A549 (cell line): ENCODE measurements at regions not wholly inside any gene's neighbourhood (a gene's known extent, or its start where the extent isn't known, plus 50 kb on each side); places are given as distances from the start of the nearest gene placed in this dataset.

Source experiments
- ATAC-seq, 2 experiments: fragments of 200-7000 bp in 1 of 2; fragments of >200 bp in 1 of 2; cut with Nextera tagmentation in 1 of 2; cut with Tn5 transposase in 1 of 2; 3 replicates each; pipeline versions ENCODE4 v1.8.0 to v1.9.1; 2018 to 2020; ENCODE audit warnings: mild to moderate bottlenecking in 1 of 2, moderate library complexity in 1 of 2
- CTCF ChIA-PET: fragments of 300-600 bp; sonication (Branson Sonifier 250); formaldehyde crosslinking; extraction: SDS; loops from one replicate; lab custom pipeline; 2021; ENCODE audit warnings: antibody characterized with exemption, inconsistent platforms; lab: Yijun Ruan, JAX
- POLR2A ChIA-PET: fragments of 350-600 bp; formaldehyde crosslinking; extraction: SDS; loops from one replicate; lab custom pipeline; 2021; ENCODE audit warnings: antibody characterized with exemption, inconsistent platforms; lab: Yijun Ruan, JAX
- DNase-seq, 2 experiments: peaks; one replicate each; pipeline versions ENCODE4 v3.0.0 to v3.0.0-alpha.2; 2011 to 2016; ENCODE audit warnings: low read depth in 1 of 2, low spot score in 1 of 2
- FAIRE-seq: peaks from 2 replicates; lab custom pipeline; 2011; peaks lifted over from hg19 to GRCh38; lab: Jason Lieb, UNC
- H3K27ac ChIP-seq, 2 experiments: fragments of >200 bp; sonication (Bioruptor Twin); formaldehyde crosslinking; 3 replicates each; pipeline ENCODE4 v1.5.1; 2016 to 2017
- H3K4me1 ChIP-seq: fragments of >200 bp; sonication (Bioruptor Twin); formaldehyde crosslinking; 3 replicates; pipeline ENCODE4 v1.6.1; 2016
- H3K4me2 ChIP-seq: fragments of >200 bp; sonication (Bioruptor Twin); formaldehyde crosslinking; 3 replicates; pipeline ENCODE4 v1.6.1; 2016
- H3K4me3 ChIP-seq: fragments of >200 bp; sonication (Bioruptor Twin); formaldehyde crosslinking; 3 replicates; pipeline ENCODE4 v1.5.1; 2016
- H3K9me3 ChIP-seq: fragments of >200 bp; sonication (Bioruptor Twin); formaldehyde crosslinking; 3 replicates; pipeline ENCODE4 v1.6.1; 2016
- BHLHE40 ChIP-seq: IDR thresholded peaks from 2 replicates; pipeline ENCODE4 v1.6.1; 2012; ENCODE audit warnings: low read depth, low read length, inconsistent platforms
- CBX8 ChIP-seq: fragments of 200-600 bp; sonication (generic); IDR thresholded peaks from 2 replicates; pipeline ENCODE4 v1.6.1; 2016
- CEBPB ChIP-seq, 2 experiments: fragments of >200 bp in 1 of 2; sonication (Bioruptor Twin) in 1 of 2; formaldehyde crosslinking in 1 of 2; IDR thresholded peaks; 2 replicates each; pipeline ENCODE4 v1.6.1; 2012 to 2016
- CHD2 ChIP-seq: fragments of 150-350 bp; IDR thresholded peaks from 2 replicates; pipeline ENCODE4 v1.6.1; 2014; ENCODE audit warnings: low read length; ENCODE audit not compliant: partially characterized antibody
- CHD4 ChIP-seq: fragments of 200-600 bp; sonication (generic); IDR thresholded peaks from 2 replicates; pipeline ENCODE4 v1.6.1; 2016; ENCODE audit warnings: antibody characterized with exemption, mild to moderate bottlenecking, borderline replicate concordance
- EHF ChIP-seq: fragments of 250-450 bp; sonication (Bioruptor Pico); IDR thresholded peaks from 2 replicates; pipeline ENCODE4 v1.5.0; 2020; ENCODE audit warnings: mild to moderate bottlenecking
- EHMT2 ChIP-seq: fragments of 200-600 bp; sonication (generic); IDR thresholded peaks from 2 replicates; pipeline ENCODE4 v1.6.1; 2016; ENCODE audit warnings: antibody characterized with exemption, low read depth, mild to moderate bottlenecking, moderate library complexity
- ESRRA ChIP-seq: fragments of 150-350 bp; IDR thresholded peaks from 2 replicates; pipeline ENCODE4 v1.6.1; 2014; ENCODE audit warnings: mild to moderate bottlenecking, low read length, borderline replicate concordance
- FOSL2 ChIP-seq, 2 experiments: fragments of 450-650 bp in 1 of 2; fragments of >200 bp in 1 of 2; sonication (Bioruptor Twin) in 1 of 2; formaldehyde crosslinking; IDR thresholded peaks; 2 replicates each; pipeline versions ENCODE4 v1.5.0 to v1.6.1; 2016 to 2020; ENCODE audit warnings: mild to moderate bottlenecking in 1 of 2, moderate library complexity in 1 of 2
- GATA3 ChIP-seq: IDR thresholded peaks from 2 replicates; pipeline ENCODE4 v1.6.1; 2012; ENCODE audit warnings: borderline replicate concordance
- HDAC2 ChIP-seq: fragments of 200-600 bp; sonication (generic); IDR thresholded peaks from 2 replicates; pipeline ENCODE4 v1.6.1; 2016
- HEYL ChIP-seq: fragments of 250-450 bp; sonication (Bioruptor Pico); IDR thresholded peaks from 2 replicates; pipeline ENCODE4 v1.8.0; 2021; ENCODE audit warnings: mild to moderate bottlenecking, moderate library complexity
- HOXA7 ChIP-seq: fragments of 250-450 bp; sonication (Bioruptor Pico); IDR thresholded peaks from 2 replicates; pipeline ENCODE4 v1.5.0; 2020; ENCODE audit warnings: mild to moderate bottlenecking, moderate library complexity
- HOXB5 ChIP-seq: fragments of 250-450 bp; sonication (Bioruptor Pico); IDR thresholded peaks from 2 replicates; pipeline ENCODE4 v1.5.0; 2020; ENCODE audit warnings: mild to moderate bottlenecking, moderate library complexity
- JUNB ChIP-seq: fragments of >200 bp; sonication (Bioruptor Twin); formaldehyde crosslinking; IDR thresholded peaks from 2 replicates; pipeline ENCODE4 v1.6.1; 2016
- KDM1A ChIP-seq: fragments of 200-600 bp; sonication (generic); IDR thresholded peaks from 2 replicates; pipeline ENCODE4 v1.6.1; 2016; ENCODE audit warnings: low read depth, mild to moderate bottlenecking
- KDM5A ChIP-seq: fragments of 200-600 bp; sonication (generic); IDR thresholded peaks from 2 replicates; pipeline ENCODE4 v1.6.1; 2016; ENCODE audit warnings: antibody characterized with exemption, mild to moderate bottlenecking
- MAFK ChIP-seq: fragments of 450-650 bp; IDR thresholded peaks from 2 replicates; pipeline ENCODE4 v1.6.1; 2014; ENCODE audit not compliant: partially characterized antibody
- MAZ ChIP-seq: fragments of 150-350 bp; IDR thresholded peaks from 2 replicates; pipeline ENCODE4 v1.6.1; 2014; ENCODE audit warnings: antibody characterized with exemption, low read depth, low read length, borderline replicate concordance
- NFE2L2 ChIP-seq: fragments of 150-350 bp; conservative IDR thresholded peaks from 2 replicates; pipeline ENCODE4 v1.6.1; 2014; ENCODE audit warnings: low read length
- NPAS2 ChIP-seq: fragments of 250-450 bp; sonication (Bioruptor Pico); IDR thresholded peaks from 2 replicates; pipeline ENCODE4 v1.8.0; 2022; ENCODE audit warnings: mild to moderate bottlenecking, moderate library complexity, borderline replicate concordance
- NR3C1 ChIP-seq: fragments of >200 bp; sonication (Bioruptor Twin); formaldehyde crosslinking; IDR thresholded peaks from 3 replicates; pipeline ENCODE4 v1.6.1; 2017
- PHF8 ChIP-seq: fragments of 200-600 bp; sonication (generic); IDR thresholded peaks from 2 replicates; pipeline ENCODE4 v1.6.1; 2016; ENCODE audit warnings: low read depth, mild to moderate bottlenecking, antibody characterized with exemption, moderate library complexity, borderline replicate concordance
- RARB ChIP-seq: fragments of 250-450 bp; sonication (Bioruptor Pico); IDR thresholded peaks from 2 replicates; pipeline ENCODE4 v1.8.0; 2021; ENCODE audit warnings: mild to moderate bottlenecking, moderate library complexity
- RCOR1 ChIP-seq: fragments of 150-350 bp; IDR thresholded peaks from 2 replicates; pipeline ENCODE4 v1.6.1; 2014; ENCODE audit warnings: antibody characterized with exemption, low read length, low read depth
- SMC3 ChIP-seq: fragments of >200 bp; sonication (Bioruptor Twin); formaldehyde crosslinking; IDR thresholded peaks from 3 replicates; pipeline ENCODE4 v1.6.1; 2018; ENCODE audit warnings: inconsistent platforms
- SREBF2 ChIP-seq: fragments of 450-650 bp; IDR thresholded peaks from 2 replicates; pipeline ENCODE4 v1.6.1; 2014; ENCODE audit warnings: mild to moderate bottlenecking, moderate library complexity
- TFCP2L1 ChIP-seq: fragments of 250-450 bp; sonication (Bioruptor Pico); IDR thresholded peaks from 2 replicates; pipeline ENCODE4 v1.5.0; 2021; ENCODE audit warnings: mild to moderate bottlenecking
- ZFP36 ChIP-seq: fragments of 450-650 bp; IDR thresholded peaks from 2 replicates; pipeline ENCODE4 v1.6.1; 2014; ENCODE audit warnings: borderline replicate concordance; ENCODE audit not compliant: partially characterized antibody
- ZSCAN20 ChIP-seq: fragments of 250-450 bp; sonication (Bioruptor Pico); IDR thresholded peaks from 2 replicates; pipeline ENCODE4 v1.8.0; 2022; ENCODE audit warnings: mild to moderate bottlenecking, moderate library complexity
- WGBS: methylation state at CpG from one replicate; pipeline ENCODE4 v1.1.6; 2017; ENCODE audit errors: missing lambda C conversion rate; 5-methylcytosine and 5-hydroxymethylcytosine counted together
- TF ChIP-seq, protein P1 (sequence below): fragments of 150-350 bp; IDR thresholded peaks from 2 replicates; pipeline ENCODE4 v1.6.1; 2014; ENCODE audit warnings: low read depth, mild to moderate bottlenecking, low read length
- TF ChIP-seq, protein P2 (sequence below): IDR thresholded peaks from 2 replicates; pipeline ENCODE4 v1.6.1; 2012
- TF ChIP-seq, protein P3 (sequence below): IDR thresholded peaks from 2 replicates; pipeline ENCODE4 v1.6.1; 2012; ENCODE audit warnings: low read depth, borderline replicate concordance
- TF ChIP-seq, protein P4 (sequence below): fragments of >200 bp; sonication (Bioruptor Twin); formaldehyde crosslinking; IDR thresholded peaks from 3 replicates; pipeline ENCODE4 v1.5.1; 2016
- TF ChIP-seq, protein P5 (sequence below): fragments of 200-600 bp; sonication (generic); IDR thresholded peaks from 2 replicates; pipeline ENCODE4 v1.6.1; 2016; ENCODE audit warnings: antibody characterized with exemption, mild to moderate bottlenecking, moderate library complexity

DNA sequence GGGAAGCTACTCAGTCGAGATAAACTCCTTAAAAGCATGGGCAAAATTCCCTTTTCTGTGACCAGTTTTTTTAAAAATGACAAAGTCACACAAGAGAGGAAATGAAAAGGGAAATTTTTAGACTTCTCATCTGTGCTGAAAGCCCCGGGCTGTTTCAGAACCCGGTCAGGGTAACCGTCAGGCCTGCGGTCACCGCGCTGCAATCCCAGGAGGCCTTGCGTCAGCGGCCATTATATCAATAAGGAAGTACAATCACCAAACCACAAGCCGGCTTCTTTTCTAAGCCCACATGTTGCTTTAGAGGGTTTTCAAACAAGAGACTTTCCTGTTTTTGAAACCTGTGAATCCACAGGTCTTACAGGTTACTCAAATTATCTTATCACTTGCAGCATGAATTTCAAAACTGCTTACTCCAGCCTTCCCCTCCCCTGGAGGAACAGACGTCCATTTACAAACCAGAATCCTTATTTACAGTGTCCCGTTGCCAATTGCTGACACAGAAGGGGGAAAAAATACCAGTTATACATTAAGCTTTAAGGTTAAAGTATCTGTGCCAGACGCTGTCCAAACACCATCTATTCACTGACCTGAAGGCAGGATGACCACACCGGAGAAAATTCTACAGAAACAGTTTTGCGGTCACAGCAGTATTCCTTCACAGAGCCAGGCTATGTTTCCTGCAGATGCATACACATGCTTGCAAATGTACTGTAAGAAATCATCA, 165.3 kb downstream of the TOMM20 start:
- peaks cover 80% of the 10 kb centered on the region for H3K4me1 ChIP-seq
- peak overlapping the region; percentile 93 to 96 for H3K27ac ChIP-seq
- ChIA-PET POLR2A (interaction anchor here (0.7 to 4.6 kb wide), 13 partner anchors 12 to 366 kb away, joined by 3 to 66 read pairs (median 6); partner anchors contain the start of gene IRF2BP2), CTCF (interaction anchor here (0.6 to 2.1 kb wide), 13 partner anchors 11 to 468 kb away, joined by 3 to 13 read pairs (median 4); no protein-coding TSS in a partner anchor)
- FAIRE-seq, result no peak
- DNase-seq, result peak; percentile 69 to 92
- WGBS, result 1% methylated on average over 15 of the region's 15 CpGs
- ATAC-seq, result peak; percentile 36 to 52; a peak in 4 of 6 replicates
- H3K4me2 ChIP-seq, result peak overlapping the region; percentile 70
- no peak overlapping the region for H3K4me3 ChIP-seq
- no peaks in the 10 kb centered on the region for H3K9me3 ChIP-seq
- TF ChIP-seq GATA3 (peak; percentile 85), RCOR1 (no peak), MAZ (no peak), NR3C1 (no peak), CBX8 (no peak), KDM1A (no peak), CEBPB (IDR thresholded peaks at IDR 0.05) (peak; percentile 58 to 65), JUNB (peak; percentile 81), HOXA7 (CRISPR knock-in tag) (peak; percentile 84; the same call in 1 of the 2 replicates), ZFP36 (no peak), FOSL2 (IDR thresholded peaks at IDR 0.05) (no peak), FOSL2 (CRISPR knock-in tag; IDR thresholded peaks at IDR 0.05) (peak; percentile 69), ZSCAN20 (peak; percentile 96), NPAS2 (CRISPR knock-in tag) (no peak), SREBF2 (no peak), KDM5A (no peak), ESRRA (no peak), SMC3 (no peak; the same call in 2 of the 3 replicates), CHD4 (no peak), EHMT2 (no peak), RARB (CRISPR knock-in tag) (no peak; the same call in 1 of the 2 replicates), CHD2 (no peak), HEYL (CRISPR knock-in tag) (peak; percentile 97), PHF8 (no peak), MAFK (peak; percentile 80), EHF (CRISPR knock-in tag) (peak; percentile 99), NFE2L2 (peak; percentile 32; the same call in 1 of the 2 replicates), BHLHE40 (no peak), HDAC2 (no peak), HOXB5 (CRISPR knock-in tag) (peak; percentile 90), TFCP2L1 (CRISPR knock-in tag) (peak; percentile 9; the same call in 1 of the 2 replicates)
- TF ChIP-seq, protein P1, sequence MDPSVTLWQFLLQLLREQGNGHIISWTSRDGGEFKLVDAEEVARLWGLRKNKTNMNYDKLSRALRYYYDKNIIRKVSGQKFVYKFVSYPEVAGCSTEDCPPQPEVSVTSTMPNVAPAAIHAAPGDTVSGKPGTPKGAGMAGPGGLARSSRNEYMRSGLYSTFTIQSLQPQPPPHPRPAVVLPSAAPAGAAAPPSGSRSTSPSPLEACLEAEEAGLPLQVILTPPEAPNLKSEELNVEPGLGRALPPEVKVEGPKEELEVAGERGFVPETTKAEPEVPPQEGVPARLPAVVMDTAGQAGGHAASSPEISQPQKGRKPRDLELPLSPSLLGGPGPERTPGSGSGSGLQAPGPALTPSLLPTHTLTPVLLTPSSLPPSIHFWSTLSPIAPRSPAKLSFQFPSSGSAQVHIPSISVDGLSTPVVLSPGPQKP, result no peak
- TF ChIP-seq, protein P2, sequence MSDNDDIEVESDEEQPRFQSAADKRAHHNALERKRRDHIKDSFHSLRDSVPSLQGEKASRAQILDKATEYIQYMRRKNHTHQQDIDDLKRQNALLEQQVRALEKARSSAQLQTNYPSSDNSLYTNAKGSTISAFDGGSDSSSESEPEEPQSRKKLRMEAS, result peak; percentile 47
- TF ChIP-seq, protein P3, sequence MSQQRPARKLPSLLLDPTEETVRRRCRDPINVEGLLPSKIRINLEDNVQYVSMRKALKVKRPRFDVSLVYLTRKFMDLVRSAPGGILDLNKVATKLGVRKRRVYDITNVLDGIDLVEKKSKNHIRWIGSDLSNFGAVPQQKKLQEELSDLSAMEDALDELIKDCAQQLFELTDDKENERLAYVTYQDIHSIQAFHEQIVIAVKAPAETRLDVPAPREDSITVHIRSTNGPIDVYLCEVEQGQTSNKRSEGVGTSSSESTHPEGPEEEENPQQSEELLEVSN, result 0 out of 2 replicates have a peak, but pooled peaks have one; percentile 30
- TF ChIP-seq, protein P4, sequence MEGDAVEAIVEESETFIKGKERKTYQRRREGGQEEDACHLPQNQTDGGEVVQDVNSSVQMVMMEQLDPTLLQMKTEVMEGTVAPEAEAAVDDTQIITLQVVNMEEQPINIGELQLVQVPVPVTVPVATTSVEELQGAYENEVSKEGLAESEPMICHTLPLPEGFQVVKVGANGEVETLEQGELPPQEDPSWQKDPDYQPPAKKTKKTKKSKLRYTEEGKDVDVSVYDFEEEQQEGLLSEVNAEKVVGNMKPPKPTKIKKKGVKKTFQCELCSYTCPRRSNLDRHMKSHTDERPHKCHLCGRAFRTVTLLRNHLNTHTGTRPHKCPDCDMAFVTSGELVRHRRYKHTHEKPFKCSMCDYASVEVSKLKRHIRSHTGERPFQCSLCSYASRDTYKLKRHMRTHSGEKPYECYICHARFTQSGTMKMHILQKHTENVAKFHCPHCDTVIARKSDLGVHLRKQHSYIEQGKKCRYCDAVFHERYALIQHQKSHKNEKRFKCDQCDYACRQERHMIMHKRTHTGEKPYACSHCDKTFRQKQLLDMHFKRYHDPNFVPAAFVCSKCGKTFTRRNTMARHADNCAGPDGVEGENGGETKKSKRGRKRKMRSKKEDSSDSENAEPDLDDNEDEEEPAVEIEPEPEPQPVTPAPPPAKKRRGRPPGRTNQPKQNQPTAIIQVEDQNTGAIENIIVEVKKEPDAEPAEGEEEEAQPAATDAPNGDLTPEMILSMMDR, result no peak
- TF ChIP-seq, protein P5, sequence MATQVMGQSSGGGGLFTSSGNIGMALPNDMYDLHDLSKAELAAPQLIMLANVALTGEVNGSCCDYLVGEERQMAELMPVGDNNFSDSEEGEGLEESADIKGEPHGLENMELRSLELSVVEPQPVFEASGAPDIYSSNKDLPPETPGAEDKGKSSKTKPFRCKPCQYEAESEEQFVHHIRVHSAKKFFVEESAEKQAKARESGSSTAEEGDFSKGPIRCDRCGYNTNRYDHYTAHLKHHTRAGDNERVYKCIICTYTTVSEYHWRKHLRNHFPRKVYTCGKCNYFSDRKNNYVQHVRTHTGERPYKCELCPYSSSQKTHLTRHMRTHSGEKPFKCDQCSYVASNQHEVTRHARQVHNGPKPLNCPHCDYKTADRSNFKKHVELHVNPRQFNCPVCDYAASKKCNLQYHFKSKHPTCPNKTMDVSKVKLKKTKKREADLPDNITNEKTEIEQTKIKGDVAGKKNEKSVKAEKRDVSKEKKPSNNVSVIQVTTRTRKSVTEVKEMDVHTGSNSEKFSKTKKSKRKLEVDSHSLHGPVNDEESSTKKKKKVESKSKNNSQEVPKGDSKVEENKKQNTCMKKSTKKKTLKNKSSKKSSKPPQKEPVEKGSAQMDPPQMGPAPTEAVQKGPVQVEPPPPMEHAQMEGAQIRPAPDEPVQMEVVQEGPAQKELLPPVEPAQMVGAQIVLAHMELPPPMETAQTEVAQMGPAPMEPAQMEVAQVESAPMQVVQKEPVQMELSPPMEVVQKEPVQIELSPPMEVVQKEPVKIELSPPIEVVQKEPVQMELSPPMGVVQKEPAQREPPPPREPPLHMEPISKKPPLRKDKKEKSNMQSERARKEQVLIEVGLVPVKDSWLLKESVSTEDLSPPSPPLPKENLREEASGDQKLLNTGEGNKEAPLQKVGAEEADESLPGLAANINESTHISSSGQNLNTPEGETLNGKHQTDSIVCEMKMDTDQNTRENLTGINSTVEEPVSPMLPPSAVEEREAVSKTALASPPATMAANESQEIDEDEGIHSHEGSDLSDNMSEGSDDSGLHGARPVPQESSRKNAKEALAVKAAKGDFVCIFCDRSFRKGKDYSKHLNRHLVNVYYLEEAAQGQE, result no peak
